ENCODE measurements at regions not wholly inside any gene's neighbourhood (a gene's known extent, or its start where the extent isn't known, plus 50 kb on each side); places are given as distances from the start of the nearest gene placed in this dataset.
"Not testable (repeated sequence)": the region's sequence is repeated elsewhere in the genome, so short reads cannot be mapped to it uniquely, and the experiment has no call there.

DNA sequence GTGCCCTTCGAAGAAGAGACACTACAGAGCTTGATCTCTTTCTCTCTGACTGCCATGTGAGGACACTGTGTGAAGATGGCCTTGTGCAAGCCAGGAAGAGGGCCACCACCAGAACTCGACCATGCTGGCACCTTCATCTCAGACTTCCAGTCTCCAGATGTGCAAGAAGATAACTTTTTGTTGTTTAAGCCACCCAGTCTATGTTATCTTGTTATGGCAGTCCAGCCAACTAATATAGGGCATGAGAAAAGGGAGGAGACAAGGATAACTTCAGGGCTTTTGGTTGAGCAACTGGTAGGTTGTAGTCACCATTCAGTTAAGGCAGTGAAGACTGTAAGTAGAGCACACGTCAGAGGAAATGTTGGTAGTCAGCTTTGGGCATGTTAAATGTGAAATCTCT lies 515.5 kb downstream of the CSNK1G3 start:
- ATAC-seq (replicated peaks in 6 of 8) = no peak
- in situ Hi-C loops (cut with MboI; ENCODE audit: low pct_unique_long_range_greater_than_20kb in 2 of 9, low sequenced_read_pairs in 9 of 9, unreplicated experiment in 9 of 9) = no loop called here
- no peak overlapping the region for H3K27ac ChIP-seq
- no peak overlapping the region for H3K4me3 ChIP-seq
- WGBS, 10 experiments = 17 to 100% (median 90%) methylated on average over 1 to 3 of the region's 3 CpGs; no CpG with 5 or more reads in 3 of the 10 experiments
- peaks cover 11 to 28% of the 10 kb centered on the region in 2 donors for H3K4me1 ChIP-seq (replicated peaks in 1 of 2)

DNA sequence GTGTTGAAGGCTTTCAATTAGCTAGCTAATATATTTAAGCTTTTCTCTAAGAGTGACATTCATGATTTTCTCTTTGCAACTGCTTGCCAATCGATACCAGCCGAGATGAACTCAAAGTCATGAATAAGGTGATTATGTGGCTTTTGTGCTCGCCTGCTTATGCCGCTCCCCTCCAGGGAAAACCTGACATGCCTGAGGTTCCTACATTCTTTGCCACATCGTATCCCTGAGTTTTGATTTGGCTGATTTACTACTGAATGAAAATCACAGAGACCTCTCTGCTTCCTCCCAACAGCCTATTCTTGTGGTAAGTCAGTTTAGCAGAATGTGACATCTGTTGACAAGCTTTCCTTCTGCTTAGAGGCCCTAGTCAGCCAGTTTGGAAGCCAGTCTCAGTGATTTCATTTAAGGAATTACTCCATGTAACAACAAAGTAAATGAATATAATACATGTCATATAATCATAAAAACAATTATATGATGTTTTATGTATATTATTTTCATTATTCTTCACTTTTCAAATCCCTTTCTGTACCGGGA lies 513.4 kb downstream of the CSNK1G3 start:
- peak in 4 of 8 experiments; percentile 29 to 87 (median 84) for ATAC-seq (replicated peaks in 6 of 8)
- Histone ChIP-seq H3K4me3 (no peak overlapping the region), H3K4me1 (replicated peaks in 1 of 2) (peaks cover 11 to 28% of the 10 kb centered on the region in 2 donors), H3K27ac (no peak overlapping the region)
- 33 to 100% (median 62%) methylated on average over 1 to 5 of the region's 6 CpGs for WGBS, 10 experiments
- in situ Hi-C loops (cut with MboI; ENCODE audit: low pct_unique_long_range_greater_than_20kb in 2 of 9, low sequenced_read_pairs in 9 of 9, unreplicated experiment in 9 of 9) = no loop called here

DNA sequence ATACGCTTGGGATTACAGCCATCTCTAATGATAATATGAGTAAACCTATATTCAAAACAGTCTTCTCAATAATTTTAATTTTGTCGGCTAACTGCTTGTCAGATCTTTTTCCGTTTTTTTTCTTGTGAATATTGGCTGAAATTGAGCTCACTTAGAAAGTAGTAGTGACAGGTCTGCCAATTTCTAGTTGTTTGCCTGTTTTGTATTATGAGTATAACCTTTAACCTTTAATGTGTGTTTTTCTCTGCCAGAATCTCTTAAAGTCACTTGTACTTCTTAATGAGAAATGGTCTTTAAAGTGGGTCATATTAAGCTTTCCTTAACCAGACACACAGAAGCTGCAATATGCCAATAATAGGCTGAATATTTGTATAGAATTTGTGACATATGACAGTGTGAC lies 511.0 kb downstream of the CSNK1G3 start:
- no peak for ATAC-seq (replicated peaks in 6 of 8)
- WGBS, 10 experiments = 40 to 100% (median 86%) methylated on average over 1 to 3 of the region's 3 CpGs; no CpG with 5 or more reads in 1 of the 10 experiments
- H3K27ac ChIP-seq = no peak overlapping the region
- in situ Hi-C loops (cut with MboI; ENCODE audit: low pct_unique_long_range_greater_than_20kb in 2 of 9, low sequenced_read_pairs in 9 of 9, unreplicated experiment in 9 of 9) = no loop called here
- peaks cover 6 to 26% of the 10 kb centered on the region in 2 donors for H3K4me1 ChIP-seq (replicated peaks in 1 of 2)
- H3K4me3 ChIP-seq = no peak overlapping the region

DNA sequence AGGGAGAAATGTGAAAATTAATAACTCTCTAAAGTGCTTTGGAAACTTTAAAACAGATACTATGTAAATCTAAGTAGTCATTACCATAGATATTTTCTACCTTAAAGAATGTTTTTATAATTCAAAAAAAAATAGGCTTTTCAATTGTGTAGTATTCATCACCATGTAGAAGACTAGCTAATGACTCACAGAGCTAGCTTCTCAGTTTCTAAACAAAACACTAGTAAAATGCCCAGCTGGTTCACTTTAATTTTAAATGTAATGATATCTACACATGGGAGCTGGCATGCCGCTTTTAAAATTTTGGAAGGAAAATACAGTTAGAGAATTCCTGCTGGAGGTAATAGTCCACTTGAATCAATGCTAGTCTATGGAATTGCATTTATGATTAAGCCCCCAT lies 509.8 kb downstream of the CSNK1G3 start:
- H3K27ac ChIP-seq = no peak overlapping the region
- no peak overlapping the region for H3K4me3 ChIP-seq
- WGBS, 10 experiments = 71 to 100% (median 96%) methylated on average over 1 of the region's 1 CpG; no CpG with 5 or more reads in 2 of the 10 experiments
- in situ Hi-C loops (cut with MboI; ENCODE audit: low pct_unique_long_range_greater_than_20kb in 2 of 9, low sequenced_read_pairs in 9 of 9, unreplicated experiment in 9 of 9) = no loop called here
- peaks cover 6 to 26% of the 10 kb centered on the region in 2 donors for H3K4me1 ChIP-seq (replicated peaks in 1 of 2)
- no peak for ATAC-seq (replicated peaks in 6 of 8)

DNA sequence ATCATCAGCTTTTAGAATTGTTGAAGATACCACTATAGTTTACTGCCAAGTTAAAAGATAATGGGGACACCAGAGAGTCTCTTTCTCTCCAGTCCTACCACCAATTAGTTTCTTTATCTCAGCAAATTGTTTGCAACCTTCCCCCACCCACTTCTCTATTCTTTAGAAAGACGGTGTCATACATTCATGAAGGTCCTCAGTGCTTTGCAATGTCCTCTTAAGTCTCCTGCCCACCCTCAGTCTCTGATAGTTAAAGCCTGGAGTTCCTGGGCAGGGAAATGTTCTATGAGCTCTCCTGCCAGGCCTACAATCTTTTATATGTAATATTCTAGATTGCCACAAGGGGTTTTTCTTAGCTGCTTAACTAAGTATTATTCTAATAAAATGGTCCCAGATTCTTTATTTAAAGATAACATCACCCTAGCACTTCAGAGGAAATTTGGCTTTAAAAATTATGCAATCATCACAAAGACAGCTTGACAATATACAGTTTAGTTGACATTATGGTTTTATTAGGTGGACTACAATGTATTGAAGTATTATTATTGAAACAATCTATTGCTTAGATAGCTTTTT lies 509.2 kb downstream of the CSNK1G3 start:
- Histone ChIP-seq H3K27ac (no peak overlapping the region), H3K4me3 (no peak overlapping the region), H3K4me1 (replicated peaks in 1 of 2) (peaks cover 6 to 26% of the 10 kb centered on the region in 2 donors)
- in situ Hi-C loops (cut with MboI; ENCODE audit: low pct_unique_long_range_greater_than_20kb in 2 of 9, low sequenced_read_pairs in 9 of 9, unreplicated experiment in 9 of 9) = no loop called here
- ATAC-seq (replicated peaks in 6 of 8) = no peak
- 40 to 100% (median 76%) methylated on average over 1 of the region's 1 CpG; no CpG with 5 or more reads in 4 of the 10 experiments for WGBS, 10 experiments

DNA sequence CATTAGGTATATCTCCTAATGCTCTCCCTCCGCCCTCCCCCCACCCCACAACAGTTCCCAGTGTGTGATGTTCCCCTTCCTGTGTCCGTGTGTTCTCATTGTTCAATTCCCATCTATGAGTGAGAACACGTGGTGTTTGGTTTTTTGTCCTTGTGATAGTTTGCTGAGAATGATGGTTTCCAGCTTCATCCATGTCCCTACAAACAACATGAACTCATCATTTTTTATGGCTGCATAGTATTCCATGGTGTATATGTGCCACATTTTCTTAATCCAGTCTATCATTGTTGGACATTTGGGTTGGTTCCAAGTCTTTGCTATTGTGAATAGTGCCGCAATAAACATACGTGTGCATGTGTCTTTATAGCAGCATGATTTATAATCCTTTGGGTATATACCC lies 505.3 kb downstream of the CSNK1G3 start:
- H3K27ac ChIP-seq; H3K4me3 ChIP-seq; ATAC-seq (replicated peaks in 6 of 8); H3K4me1 ChIP-seq (replicated peaks in 1 of 2); in situ Hi-C loops (cut with MboI; ENCODE audit: low pct_unique_long_range_greater_than_20kb in 2 of 9, low sequenced_read_pairs in 9 of 9, unreplicated experiment in 9 of 9): not testable (repeated sequence)
- WGBS, 10 experiments = 20 to 40% (median 20%) methylated on average over 1 of the region's 5 CpGs; no CpG with 5 or more reads in 7 of the 10 experiments

DNA sequence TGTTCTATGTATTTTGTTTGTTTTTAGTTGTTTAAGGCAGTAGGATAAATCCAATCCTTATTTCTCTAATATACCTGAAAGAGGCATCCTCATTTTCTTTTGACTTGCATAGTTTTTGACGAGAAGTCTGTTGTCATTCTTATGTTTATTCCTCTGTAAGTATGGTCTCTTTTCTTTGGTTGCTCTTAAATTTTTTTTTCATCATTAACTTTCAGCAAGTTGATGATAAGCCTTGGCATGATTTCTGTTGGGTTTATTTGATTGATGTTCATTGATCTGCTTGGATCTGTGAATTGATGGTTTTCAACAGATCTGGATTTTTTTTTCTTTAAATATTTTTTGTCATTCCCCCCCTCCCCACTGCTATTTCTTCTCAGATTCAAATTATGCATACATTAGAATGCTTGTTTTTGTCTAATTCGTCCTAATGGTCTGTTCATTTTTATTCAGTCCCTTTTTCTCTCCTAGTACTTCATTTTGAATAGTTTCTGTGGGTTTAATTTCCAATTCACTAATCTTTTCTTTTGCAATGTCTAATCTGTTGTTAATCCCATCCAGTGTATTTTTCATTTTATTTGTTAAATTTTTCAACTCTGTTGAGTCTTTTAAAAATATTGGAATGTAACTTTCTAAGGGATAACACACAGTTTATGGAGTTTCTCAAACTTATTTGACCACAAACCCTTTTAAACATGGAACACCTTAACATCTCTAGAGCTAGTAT lies 495.9 kb downstream of the CSNK1G3 start:
- WGBS, 10 experiments = 8 to 100% (median 56%) methylated on average over 1 to 2 of the region's 2 CpGs
- H3K4me3 ChIP-seq = no peak overlapping the region
- H3K27ac ChIP-seq = no peak overlapping the region
- H3K4me1 ChIP-seq (replicated peaks in 1 of 2) = peaks cover 0 to 4% of the 10 kb centered on the region in 2 donors
- in situ Hi-C loops (cut with MboI; ENCODE audit: low pct_unique_long_range_greater_than_20kb in 2 of 9, low sequenced_read_pairs in 9 of 9, unreplicated experiment in 9 of 9) = no loop called here
- ATAC-seq (replicated peaks in 6 of 8) = no peak

DNA sequence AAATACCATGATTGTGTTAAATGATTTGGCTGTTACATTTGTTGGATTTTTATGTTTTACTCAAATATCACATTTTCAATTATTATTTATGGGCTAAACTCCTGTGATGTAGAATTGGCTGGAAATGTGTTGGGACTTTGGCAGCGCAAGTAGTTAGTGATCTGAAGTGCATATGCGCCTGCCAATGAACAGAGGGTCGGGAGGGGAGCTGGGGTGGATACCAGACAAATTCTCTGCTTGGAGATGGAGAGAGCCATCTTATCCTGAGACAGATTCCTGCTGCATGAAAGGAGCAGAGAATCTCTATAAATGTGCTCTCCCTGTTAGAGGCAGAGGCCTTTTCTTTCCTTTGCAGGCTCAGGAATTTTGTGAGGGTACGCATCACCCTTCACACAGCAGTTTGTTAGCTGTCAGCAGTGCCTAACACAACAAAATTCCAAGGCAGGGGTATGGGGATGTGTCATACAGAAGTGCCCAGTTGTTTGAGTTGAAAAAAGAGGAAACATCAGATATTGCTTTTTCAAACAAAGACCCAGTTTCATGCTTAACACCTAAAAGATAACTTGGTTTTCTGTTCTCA lies 489.1 kb downstream of the CSNK1G3 start:
- WGBS, 10 experiments = 20 to 100% (median 50%) methylated on average over 1 to 4 of the region's 4 CpGs; no CpG with 5 or more reads in 2 of the 10 experiments
- Histone ChIP-seq H3K4me1 (replicated peaks in 1 of 2) (peaks cover 44 to 66% of the 10 kb centered on the region in 2 donors), H3K27ac (no peak overlapping the region), H3K4me3 (no peak overlapping the region)
- in situ Hi-C loops (cut with MboI; ENCODE audit: low pct_unique_long_range_greater_than_20kb in 2 of 9, low sequenced_read_pairs in 9 of 9, unreplicated experiment in 9 of 9) = no loop called here
- ATAC-seq (replicated peaks in 6 of 8) = peak in 1 of 8 experiments; percentile 22

DNA sequence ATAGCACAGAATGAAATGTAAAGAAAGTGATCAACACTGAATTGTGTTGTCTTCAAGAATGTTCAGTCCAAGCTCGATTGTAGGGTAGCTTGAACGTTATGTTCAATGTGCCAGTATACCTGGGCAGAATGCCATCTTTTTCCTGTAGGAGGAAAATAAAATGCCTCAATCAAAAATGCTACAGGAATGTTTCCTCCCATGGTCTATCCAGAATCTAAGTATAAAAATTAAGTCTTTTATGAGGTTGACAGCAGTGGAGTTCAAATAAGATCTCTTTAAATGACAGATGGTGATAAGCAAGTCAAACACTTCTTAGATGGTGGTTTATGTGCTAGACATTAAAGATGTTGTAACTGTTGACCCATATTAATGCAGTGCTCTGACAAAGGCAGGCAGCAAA lies 488.6 kb downstream of the CSNK1G3 start:
- 65 to 95% (median 80%) methylated on average over 1 to 2 of the region's 2 CpGs; no CpG with 5 or more reads in 1 of the 10 experiments for WGBS, 10 experiments
- H3K27ac ChIP-seq = no peak overlapping the region
- no peak overlapping the region for H3K4me3 ChIP-seq
- in situ Hi-C loops (cut with MboI; ENCODE audit: low pct_unique_long_range_greater_than_20kb in 2 of 9, low sequenced_read_pairs in 9 of 9, unreplicated experiment in 9 of 9) = no loop called here
- peaks cover 49 to 67% of the 10 kb centered on the region in 2 donors for H3K4me1 ChIP-seq (replicated peaks in 1 of 2)
- ATAC-seq (replicated peaks in 6 of 8) = no peak

DNA sequence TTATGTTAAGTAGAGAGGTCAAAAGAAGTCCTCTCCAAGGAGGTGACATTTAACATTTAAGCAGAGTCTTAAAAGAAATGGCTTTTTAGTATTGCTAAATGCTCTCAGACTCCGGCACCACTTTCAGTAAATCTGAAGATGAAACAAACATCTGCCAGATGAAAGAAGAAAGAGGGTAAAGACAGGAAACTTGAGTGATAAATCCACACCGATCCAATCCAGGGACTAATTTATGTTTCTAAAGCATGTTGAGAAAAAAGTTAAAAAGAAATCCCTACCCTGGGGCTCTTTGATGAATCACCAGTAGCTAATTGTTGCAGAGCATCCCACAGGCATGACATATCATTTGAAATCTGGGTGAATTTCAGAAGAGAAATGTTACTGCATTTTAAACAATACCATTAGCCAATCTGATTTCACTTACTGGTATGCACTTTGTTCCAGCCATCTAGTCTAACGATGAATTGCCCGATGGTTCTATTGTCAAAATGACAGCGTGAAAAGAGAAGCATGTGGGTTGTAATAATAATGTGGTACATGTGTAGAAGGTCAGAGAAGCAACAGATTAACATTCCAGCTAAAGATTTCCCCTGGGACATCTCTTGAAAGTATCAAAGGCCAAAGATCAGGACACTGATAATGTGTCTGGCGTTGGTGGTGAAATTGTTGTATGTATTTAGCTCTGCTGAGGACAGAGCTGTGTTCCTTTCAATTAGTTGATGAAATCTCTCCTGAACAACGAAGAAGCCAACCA lies 485.7 kb downstream of the CSNK1G3 start:
- in situ Hi-C loops (cut with MboI; ENCODE audit: low pct_unique_long_range_greater_than_20kb in 2 of 9, low sequenced_read_pairs in 9 of 9, unreplicated experiment in 9 of 9) = no loop called here
- peaks cover 47 to 61% of the 10 kb centered on the region in 2 donors for H3K4me1 ChIP-seq (replicated peaks in 1 of 2)
- H3K27ac ChIP-seq = no peak overlapping the region
- H3K4me3 ChIP-seq = no peak overlapping the region
- peak; percentile 66 to 91 (median 84) for ATAC-seq (replicated peaks in 6 of 8)
- 0 to 17% (median 1%) methylated on average over 1 to 6 of the region's 7 CpGs for WGBS, 10 experiments

DNA sequence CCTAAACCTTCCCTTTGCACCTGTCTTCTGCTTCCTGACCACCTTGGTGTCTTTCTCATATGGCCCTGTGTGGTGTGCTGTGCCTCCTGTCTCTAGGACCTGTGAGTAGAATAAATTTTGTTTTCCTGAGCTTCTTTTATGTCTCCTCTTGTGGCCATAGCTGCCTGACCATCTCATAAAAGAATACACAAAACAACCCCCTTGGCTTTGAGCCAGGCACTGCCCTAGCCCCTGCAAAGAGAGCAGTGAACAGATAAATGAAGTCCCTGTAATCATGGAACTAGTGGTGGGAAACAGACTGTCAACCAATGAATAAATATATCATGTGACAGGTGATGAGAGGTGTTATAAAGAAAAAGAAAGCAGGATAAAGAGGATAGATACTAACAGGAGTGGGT lies 485.1 kb downstream of the CSNK1G3 start:
- ATAC-seq (replicated peaks in 6 of 8) = peak in 5 of 8 experiments; percentile 25 to 47 (median 38)
- H3K27ac ChIP-seq = peak overlapping the region; percentile 44 to 45

DNA sequence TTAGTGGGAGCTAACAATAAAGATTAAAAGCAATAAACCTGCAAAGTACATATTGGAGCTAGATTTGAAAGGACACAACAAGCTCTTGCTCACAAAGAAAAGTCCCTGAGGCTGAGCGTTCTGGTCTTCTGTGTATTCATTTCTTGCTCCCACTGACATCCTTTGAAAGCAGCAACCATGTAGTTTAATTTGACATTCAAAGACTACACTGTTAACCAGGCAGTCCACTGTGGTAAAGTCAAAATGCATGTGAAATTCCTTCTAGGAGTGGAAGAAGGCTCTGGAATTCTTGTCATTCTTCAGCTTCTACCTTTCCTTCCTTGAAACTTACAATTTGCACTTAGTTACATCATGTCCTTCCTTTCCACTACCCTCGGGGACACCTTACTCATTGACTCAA lies 480.7 kb downstream of the CSNK1G3 start:
- Histone ChIP-seq H3K27ac (no peak overlapping the region), H3K4me1 (replicated peaks in 1 of 2) (peaks cover 17 to 21% of the 10 kb centered on the region in 2 donors), H3K4me3 (no peak overlapping the region)
- no peak for ATAC-seq (replicated peaks in 6 of 8)
- WGBS, 10 experiments = 33 to 85% (median 69%) methylated on average over 1 to 2 of the region's 2 CpGs; no CpG with 5 or more reads in 1 of the 10 experiments
- in situ Hi-C loops (cut with MboI; ENCODE audit: low pct_unique_long_range_greater_than_20kb in 2 of 9, low sequenced_read_pairs in 9 of 9, unreplicated experiment in 9 of 9) = no loop called here

More for the DNA sequence above, 485.1 kb downstream of the CSNK1G3 start:
- Histone ChIP-seq H3K4me1 (replicated peaks in 1 of 2) (peaks cover 47 to 56% of the 10 kb centered on the region in 2 donors), H3K4me3 (no peak overlapping the region)
- in situ Hi-C loops (cut with MboI; ENCODE audit: low pct_unique_long_range_greater_than_20kb in 2 of 9, low sequenced_read_pairs in 9 of 9, unreplicated experiment in 9 of 9) = no loop called here

DNA sequence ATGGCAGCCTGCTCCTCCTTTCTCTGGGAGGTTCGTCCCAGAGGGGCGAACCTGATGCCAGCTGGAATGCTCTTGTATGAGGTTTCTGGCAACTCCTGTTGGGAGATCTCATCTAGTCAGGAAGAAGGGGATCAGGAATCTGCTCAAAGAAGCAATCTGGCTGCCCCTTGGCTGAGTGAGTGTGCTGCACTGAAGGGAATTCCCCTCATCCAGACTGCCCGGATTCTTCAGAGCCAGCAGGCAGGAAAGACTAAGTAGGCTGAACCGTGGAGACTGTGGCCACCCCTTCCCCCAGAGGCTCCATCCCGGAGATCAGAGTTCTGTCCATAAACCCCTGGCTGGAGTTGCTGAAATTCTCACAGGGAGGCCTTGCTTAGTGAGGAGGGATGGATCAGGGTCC lies 476.0 kb downstream of the CSNK1G3 start:
- Histone ChIP-seq H3K27ac (no peak overlapping the region), H3K4me3 (no peak overlapping the region), H3K4me1 (replicated peaks in 1 of 2) (peaks cover 0 to 3% of the 10 kb centered on the region in 2 donors)
- in situ Hi-C loops (cut with MboI; ENCODE audit: low pct_unique_long_range_greater_than_20kb in 2 of 9, low sequenced_read_pairs in 9 of 9, unreplicated experiment in 9 of 9) = no loop called here
- WGBS, 10 experiments = 37 to 96% (median 72%) methylated on average over 1 to 4 of the region's 5 CpGs; no CpG with 5 or more reads in 2 of the 10 experiments
- ATAC-seq (replicated peaks in 6 of 8) = no peak

All from motor neuron (in vitro differentiated cells).